Spleen (tissue), 11 donors: ENCODE measurements at regions not wholly inside any gene's neighbourhood (a gene's known extent, or its start where the extent isn't known, plus 50 kb on each side); places are given as distances from the start of the nearest gene placed in this dataset.

ENCODE experiments used
- DNase-seq: peaks from one replicate; pipeline ENCODE4 v3.0.0-alpha.2; 2020
- H3K27ac ChIP-seq, 8 donors: fragments of 200-600 bp; sonication (generic) in 7 of 8; 1 replicate in 4 of 8; 2 replicates in 4 of 8; pipeline versions ENCODE4 v1.5.0 to v1.8.0; 2016 to 2021; ENCODE audit warnings: inconsistent platforms in 4 of 8, mild to moderate bottlenecking in 4 of 8, moderate library complexity in 1 of 8
- H3K27me3 ChIP-seq, 7 donors: fragments of 200-600 bp; sonication (generic) in 6 of 7; replicated peaks in 1 of 7; 1 replicate in 4 of 7; 2 replicates in 3 of 7; pipeline versions ENCODE4 v1.5.0 to v1.8.0; 2016 to 2021; ENCODE audit warnings: inconsistent platforms in 3 of 7, mild to moderate bottlenecking in 1 of 7
- H3K36me3 ChIP-seq, 6 donors: fragments of 200-600 bp; sonication (generic) in 5 of 6; 1 replicate in 4 of 6; 2 replicates in 2 of 6; pipeline versions ENCODE4 v1.5.0 to v1.8.0; 2016 to 2021; ENCODE audit warnings: inconsistent platforms in 2 of 6
- H3K4me1 ChIP-seq, 6 donors: fragments of 200-600 bp; sonication (generic) in 5 of 6; 1 replicate in 3 of 6; 2 replicates in 3 of 6; pipeline versions ENCODE4 v1.5.0 to v1.8.0; 2016 to 2021; ENCODE audit warnings: inconsistent platforms in 3 of 6
- H3K4me3 ChIP-seq, 8 donors: fragments of 200-600 bp; sonication (generic) in 7 of 8; 1 replicate in 4 of 8; 2 replicates in 4 of 8; pipeline versions ENCODE4 v1.5.0 to v1.8.0; 2016 to 2021; ENCODE audit warnings: inconsistent platforms in 4 of 8, mild to moderate bottlenecking in 4 of 8, moderate library complexity in 2 of 8
- H3K9me3 ChIP-seq, 8 donors: fragments of 200-600 bp; sonication (generic) in 7 of 8; 1 replicate in 4 of 8; 2 replicates in 4 of 8; pipeline versions ENCODE4 v1.5.0 to v1.8.0; 2016 to 2021; ENCODE audit warnings: inconsistent platforms in 4 of 8
- CTCF ChIP-seq, 11 experiments: fragments of 200-600 bp in 7 of 11; fragments of 450-650 bp in 4 of 11; sonication (generic) in 4 of 11; IDR thresholded peaks in 8 of 11; conservative IDR thresholded peaks in 3 of 11; 1 replicate in 7 of 11; 2 replicates in 4 of 11; pipeline versions ENCODE4 v1.4.0 to v1.8.0; 2016 to 2021; ENCODE audit warnings: antibody characterized with exemption in 11 of 11, inconsistent platforms in 4 of 11, mild to moderate bottlenecking in 1 of 11
- POLR2A ChIP-seq, 3 donors: fragments of 450-650 bp; IDR thresholded peaks; one replicate each; pipeline ENCODE4 v1.5.1; 2017; ENCODE audit warnings: antibody characterized with exemption in 3 of 3, mild to moderate bottlenecking in 1 of 3
- POLR2AphosphoS5 ChIP-seq, 3 donors: sonication (generic); formaldehyde crosslinking; IDR thresholded peaks; one replicate each; pipeline ENCODE4 v1.5.1; 2017; ENCODE audit warnings: antibody characterized with exemption in 3 of 3
- WGBS, 5 donors: extraction: QIAGEN DNeasy Blood & Tissue Kit in 3 of 5; methylation state at CpG; one replicate each; pipeline versions ENCODE4 v1.1.5 to v1.1.7; 2013 to 2018; 5-methylcytosine and 5-hydroxymethylcytosine counted together
- intact Hi-C: fragments of 100-400 bp; cut with DNase I; formaldehyde crosslinking; loops from one replicate; pipeline ENCODE4 v1.15.0; 2023; ENCODE audit warnings: low total_unique reads
- small RNA-seq, 4 donors: library from RNA; depleted of rRNA; stranded (forward); fragments of <200 nt; gene quantifications; one replicate each; pipeline ENCODE3, GENCODE V24; 2016
- donor health status: healthy with polysubstance abuse.
- donor health status: DM: no; HTN: no; CAD: no; lungs with moderate emphysema.
- donor health status: DM: no; HTN: no; CAD: no.
- donor health status: Bipolar disorder and iron deficiency.
- donor health status: healthy.
- donor health status: DM: no; HTN: no; CAD: no.
- donor health status: DM: yes; HTN: yes; CAD: no.

DNA sequence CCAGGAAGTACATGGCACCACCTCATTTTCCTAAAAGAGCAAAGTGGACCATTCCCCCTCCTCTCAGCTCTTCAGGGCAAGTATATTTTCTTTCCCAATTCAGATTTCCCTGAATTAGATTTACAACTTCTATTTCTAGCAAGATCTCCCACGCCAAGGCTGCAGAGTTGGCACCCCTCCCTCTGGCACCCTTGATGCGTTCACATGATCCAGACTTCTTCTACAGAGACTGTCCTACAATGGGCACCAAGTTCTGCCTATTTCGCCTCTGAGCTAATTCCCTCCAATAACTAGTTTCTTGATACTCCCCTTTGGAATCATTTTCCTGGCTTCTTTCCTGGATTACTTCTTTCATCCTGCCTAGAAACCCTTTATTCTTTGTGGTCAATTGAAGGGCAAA lies 122.0 kb downstream of the CDC7 start:
- TF ChIP-seq CTCF (IDR thresholded peaks at IDR 0.05 in 8 of 11, conservative IDR thresholded peaks at IDR 0.05 in 3 of 11), result no peak
- TF ChIP-seq POLR2A (IDR thresholded peaks at IDR 0.05), result no peak
- no peak for TF ChIP-seq POLR2AphosphoS5 (IDR thresholded peaks at IDR 0.05)
- no peaks in the 10 kb centered on the region for H3K27me3 ChIP-seq
- no peak for DNase-seq
- H3K4me1 ChIP-seq, result peaks cover 0 to 4% (median 0%) of the 10 kb centered on the region in 6 donors
- intact Hi-C loops, result no loop called here
- no peak overlapping the region for H3K27ac ChIP-seq
- no peaks in the 10 kb centered on the region for H3K9me3 ChIP-seq
- H3K4me3 ChIP-seq, result no peak overlapping the region
- no peaks in the 10 kb centered on the region for H3K36me3 ChIP-seq
- 69 to 79% (median 71%) methylated on average over 3 of the region's 3 CpGs for WGBS, 5 donors

- TF ChIP-seq POLR2A (IDR thresholded peaks at IDR 0.05) (no peak), POLR2AphosphoS5 (IDR thresholded peaks at IDR 0.05) (no peak), CTCF (IDR thresholded peaks at IDR 0.05 in 8 of 11, conservative IDR thresholded peaks at IDR 0.05 in 3 of 11) (no peak)
- intact Hi-C loops, result no loop called here
- Histone ChIP-seq H3K27ac (no peak overlapping the region), H3K4me3 (no peak overlapping the region), H3K4me1 (peaks cover 0 to 4% (median 0%) of the 10 kb centered on the region in 6 donors), H3K36me3 (no peaks in the 10 kb centered on the region), H3K9me3 (no peaks in the 10 kb centered on the region), H3K27me3 (no peaks in the 10 kb centered on the region)
- DNase-seq, result no peak
- 76 to 89% (median 78%) methylated on average over 2 of the region's 2 CpGs for whole genome bisulfite sequencing, 5 donors
These were observed 122.4 kb downstream of the CDC7 start for GRCh38 chr1:91623020-91623419.

DNA sequence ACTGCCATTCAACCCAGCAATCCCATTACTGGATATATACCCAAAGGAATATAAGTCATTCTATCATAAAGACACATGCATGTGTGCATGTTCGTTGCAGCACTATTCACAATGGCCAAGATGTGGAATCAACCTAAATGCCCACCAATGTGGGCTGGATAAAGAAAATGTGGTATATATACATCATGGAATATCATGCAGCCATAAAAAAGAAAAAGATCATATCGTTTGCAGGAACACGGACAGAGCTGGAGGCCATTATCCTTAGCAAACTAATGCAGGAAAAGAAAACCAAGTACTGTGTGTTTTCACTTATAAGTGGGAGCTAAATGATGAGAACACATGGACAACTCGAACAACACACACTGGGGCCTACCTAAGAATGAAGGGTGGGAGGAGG lies 123.7 kb downstream of the CDC7 start:
- H3K27me3 ChIP-seq, result no peaks in the 10 kb centered on the region
- H3K36me3 ChIP-seq, result no peaks in the 10 kb centered on the region
- no peak for DNase-seq
- H3K4me3 ChIP-seq, result no peak overlapping the region
- WGBS, 5 donors, result 85 to 96% (median 93%) methylated on average over 4 of the region's 4 CpGs
- H3K9me3 ChIP-seq, result no peaks in the 10 kb centered on the region
- no peak overlapping the region for H3K27ac ChIP-seq
- no peak for TF ChIP-seq POLR2A (IDR thresholded peaks at IDR 0.05)
- TF ChIP-seq POLR2AphosphoS5 (IDR thresholded peaks at IDR 0.05), result no peak
- TF ChIP-seq CTCF (IDR thresholded peaks at IDR 0.05 in 8 of 11, conservative IDR thresholded peaks at IDR 0.05 in 3 of 11), result no peak
- intact Hi-C loops, result no loop called here
- H3K4me1 ChIP-seq, result peaks cover 0 to 4% (median 0%) of the 10 kb centered on the region in 6 donors

Small RNA genes lying in the stretch of these regions (small RNA-seq; reads per million reads assigned to genes)
- gene AL714022.1, result 0 reads per million in 4 donors
